ENCODE measurements at regions not wholly inside any gene's neighbourhood (a gene's known extent, or its start where the extent isn't known, plus 50 kb on each side); places are given as distances from the start of the nearest gene placed in this dataset.

- TF ChIP-seq CTCF (IDR thresholded peaks at IDR 0.05; ENCODE audit: borderline replicate concordance, extremely low read depth, low read length, poor library complexity, severe bottlenecking) = no peak
- no peak for TF ChIP-seq EZH2 (IDR thresholded peaks at IDR 0.05; ENCODE audit: borderline replicate concordance, low read depth, low read length, severe bottlenecking)
Observed at GRCh38 chr17:79164408-79164807, 89.8 kb downstream of the ENGASE start.

All from DND-41 (cell line).